GM23248 (cell line): ENCODE measurements at regions not wholly inside any gene's neighbourhood (a gene's known extent, or its start where the extent isn't known, plus 50 kb on each side); places are given as distances from the start of the nearest gene placed in this dataset.

Experiments used
- EZH2 ChIP-seq: fragments of 200-600 bp; sonication (generic); IDR thresholded peaks from 2 replicates; pipeline ENCODE4 v1.6.1; 2018; ENCODE audit warnings: antibody characterized with exemption, mild to moderate bottlenecking; ENCODE audit not compliant: insufficient read depth, poor library complexity, severe bottlenecking
- EZH2phosphoT487 ChIP-seq: fragments of 200-600 bp; sonication (generic); IDR thresholded peaks from 2 replicates; pipeline ENCODE4 v1.6.1; 2018; ENCODE audit warnings: antibody characterized with exemption, moderate library complexity, mild to moderate bottlenecking, low read depth; ENCODE audit not compliant: insufficient read depth

GRCh38 chr6:91161246-91161645 is 574.4 kb upstream of the MAP3K7 start:
- TF ChIP-seq EZH2 (no peak), EZH2phosphoT487 (no peak)
